DMS53 treated with DMSO at 0.1 percent for 48 hours (cell line): ENCODE measurements at regions not wholly inside any gene's neighbourhood (a gene's known extent, or its start where the extent isn't known, plus 50 kb on each side); places are given as distances from the start of the nearest gene placed in this dataset.

Source experiments
- DNase-seq: peaks from one replicate; lab custom pipeline; 2025; ENCODE audit not compliant: unreplicated experiment; lab: John Stamatoyannopoulos, UW

GRCh38 chr20:39799366-39799965 lies 837.3 kb downstream of the DHX35 start:
- DNase-seq, result no peak

- DNase-seq, result no peak
Observed at GRCh38 chr20:39795401-39796272, 833.5 kb downstream of the DHX35 start.

GRCh38 chr20:39792334-39792733 lies 830.2 kb downstream of the DHX35 start:
- DNase-seq, result no peak

- no peak for DNase-seq
Observed at GRCh38 chr20:39789411-39789810, 827.3 kb downstream of the DHX35 start.

- no peak for DNase-seq
Observed at GRCh38 chr20:39785252-39785917, 823.2 kb downstream of the DHX35 start.

GRCh38 chr20:39784693-39785092 lies 822.5 kb downstream of the DHX35 start:
- no peak for DNase-seq

- DNase-seq, result no peak
Observed at GRCh38 chr20:39778847-39779604, 816.9 kb downstream of the DHX35 start.

GRCh38 chr20:39778431-39778830 lies 816.3 kb downstream of the DHX35 start:
- DNase-seq, result no peak

GRCh38 chr20:39777610-39778009 lies 815.5 kb downstream of the DHX35 start:
- no peak for DNase-seq

- no peak for DNase-seq
Observed at GRCh38 chr20:39775110-39775509, 813.0 kb downstream of the DHX35 start.

GRCh38 chr20:39773380-39774000 lies 811.3 kb downstream of the DHX35 start:
- no peak for DNase-seq

GRCh38 chr20:39767352-39767751 lies 805.2 kb downstream of the DHX35 start:
- DNase-seq, result no peak

- DNase-seq, result no peak
Observed at GRCh38 chr20:39766333-39766732, 804.2 kb downstream of the DHX35 start.

GRCh38 chr20:39762716-39763115 lies 800.6 kb downstream of the DHX35 start:
- DNase-seq, result no peak

GRCh38 chr20:39758876-39759275 lies 796.7 kb downstream of the DHX35 start:
- DNase-seq, result no peak

- DNase-seq, result no peak
Observed at GRCh38 chr20:39756828-39757227, 794.7 kb downstream of the DHX35 start.

GRCh38 chr20:39756369-39756768 lies 794.2 kb downstream of the DHX35 start:
- no peak for DNase-seq

GRCh38 chr20:39752262-39752876 lies 790.2 kb downstream of the DHX35 start:
- DNase-seq, result no peak

- no peak for DNase-seq
Observed at GRCh38 chr20:39751557-39752137, 789.5 kb downstream of the DHX35 start.

- no peak for DNase-seq
Observed at GRCh38 chr20:39745380-39745779, 783.2 kb downstream of the DHX35 start.
